Peyer's patch (tissue), 4 donors: ENCODE measurements at regions not wholly inside any gene's neighbourhood (a gene's known extent, or its start where the extent isn't known, plus 50 kb on each side); places are given as distances from the start of the nearest gene placed in this dataset.

Experiments used
- DNase-seq, 3 donors: peaks; one replicate each; pipeline ENCODE4 v3.0.0-alpha.2; 2017 to 2019
- H3K27ac ChIP-seq, 4 donors: fragments of 200-600 bp; sonication (generic); one replicate each; pipeline ENCODE4 v1.5.1; 2016 to 2019
- H3K27me3 ChIP-seq, 2 donors: fragments of 200-600 bp; sonication (generic); one replicate each; pipeline ENCODE4 v1.5.1; 2019
- H3K36me3 ChIP-seq, 3 donors: fragments of 200-600 bp; sonication (generic); one replicate each; pipeline ENCODE4 v1.5.1; 2016 to 2019
- H3K4me1 ChIP-seq, 4 donors: fragments of 200-600 bp; sonication (generic); one replicate each; pipeline ENCODE4 v1.5.1; 2016 to 2019
- H3K4me3 ChIP-seq, 4 donors: fragments of 200-600 bp; sonication (generic); 1 replicate in 3 of 4; 2 replicates in 1 of 4; pipeline ENCODE4 v1.5.1; 2016 to 2019; ENCODE audit warnings: mild to moderate bottlenecking in 1 of 4
- H3K9me3 ChIP-seq, 4 donors: fragments of 200-600 bp; sonication (generic); one replicate each; pipeline ENCODE4 v1.5.1; 2016 to 2019; ENCODE audit warnings: mild to moderate bottlenecking in 1 of 4
- CTCF ChIP-seq, 6 experiments: fragments of 450-650 bp in 4 of 6; fragments of 200-600 bp in 2 of 6; sonication (generic) in 1 of 6; IDR thresholded peaks; one replicate each; pipeline ENCODE4 v1.5.1; 2017 to 2019; ENCODE audit warnings: antibody characterized with exemption in 6 of 6, mild to moderate bottlenecking in 3 of 6, moderate library complexity in 1 of 6
- POLR2A ChIP-seq, 2 donors: fragments of 450-650 bp; IDR thresholded peaks; one replicate each; pipeline ENCODE4 v1.5.1; 2017; ENCODE audit warnings: antibody characterized with exemption in 2 of 2, mild to moderate bottlenecking in 2 of 2, moderate library complexity in 2 of 2

GRCh38 chr2:7899923-7900322 is 781.9 kb upstream of the ID2 start:
- no peak for DNase-seq
- no peak for TF ChIP-seq POLR2A (IDR thresholded peaks at IDR 0.05)
- TF ChIP-seq CTCF (IDR thresholded peaks at IDR 0.05), result no peak
- no peak overlapping the region for H3K4me3 ChIP-seq
- no peaks in the 10 kb centered on the region for H3K9me3 ChIP-seq
- H3K27me3 ChIP-seq, result no peaks in the 10 kb centered on the region
- no peaks in the 10 kb centered on the region for H3K4me1 ChIP-seq
- H3K36me3 ChIP-seq, result no peaks in the 10 kb centered on the region
- H3K27ac ChIP-seq, result no peak overlapping the region

- H3K27ac ChIP-seq, result no peak overlapping the region
- no peak for DNase-seq
- H3K9me3 ChIP-seq, result no peaks in the 10 kb centered on the region
- no peaks in the 10 kb centered on the region for H3K4me1 ChIP-seq
- no peaks in the 10 kb centered on the region for H3K27me3 ChIP-seq
- TF ChIP-seq POLR2A (IDR thresholded peaks at IDR 0.05) (no peak), CTCF (IDR thresholded peaks at IDR 0.05) (no peak)
- H3K36me3 ChIP-seq, result no peaks in the 10 kb centered on the region
- no peak overlapping the region for H3K4me3 ChIP-seq
These were observed 781.3 kb upstream of the ID2 start for GRCh38 chr2:7900593-7900992.

DNA sequence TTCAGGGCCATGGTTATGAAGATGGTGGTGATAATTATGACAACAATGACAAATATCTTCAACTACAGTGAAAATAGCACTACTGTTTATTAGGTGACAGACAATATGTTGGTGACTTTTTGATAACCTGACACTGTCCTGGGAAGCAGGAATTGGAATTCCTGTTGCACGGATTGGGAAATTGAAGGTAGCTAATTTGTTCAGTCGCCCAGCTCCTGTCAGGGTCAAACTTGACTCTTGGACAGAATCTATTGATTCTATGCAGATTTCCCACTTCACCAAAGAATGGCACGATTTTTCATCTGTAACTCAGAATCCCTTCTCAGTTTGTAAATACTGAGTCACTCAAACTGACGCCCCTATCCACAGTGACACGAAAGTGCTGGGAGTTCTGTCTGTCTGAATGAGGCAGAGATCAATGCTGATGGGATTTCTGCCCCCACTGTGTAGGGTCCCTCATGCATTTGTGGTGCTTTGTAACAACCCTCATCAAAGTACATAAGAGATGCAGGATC is 779.5 kb upstream of the ID2 start:
- DNase-seq, result no peak
- Histone ChIP-seq H3K4me3 (no peak overlapping the region), H3K9me3 (no peaks in the 10 kb centered on the region), H3K27ac (no peak overlapping the region), H3K27me3 (no peaks in the 10 kb centered on the region), H3K36me3 (no peaks in the 10 kb centered on the region), H3K4me1 (no peaks in the 10 kb centered on the region)
- no peak for TF ChIP-seq POLR2A (IDR thresholded peaks at IDR 0.05)
- TF ChIP-seq CTCF (IDR thresholded peaks at IDR 0.05), result no peak

DNA sequence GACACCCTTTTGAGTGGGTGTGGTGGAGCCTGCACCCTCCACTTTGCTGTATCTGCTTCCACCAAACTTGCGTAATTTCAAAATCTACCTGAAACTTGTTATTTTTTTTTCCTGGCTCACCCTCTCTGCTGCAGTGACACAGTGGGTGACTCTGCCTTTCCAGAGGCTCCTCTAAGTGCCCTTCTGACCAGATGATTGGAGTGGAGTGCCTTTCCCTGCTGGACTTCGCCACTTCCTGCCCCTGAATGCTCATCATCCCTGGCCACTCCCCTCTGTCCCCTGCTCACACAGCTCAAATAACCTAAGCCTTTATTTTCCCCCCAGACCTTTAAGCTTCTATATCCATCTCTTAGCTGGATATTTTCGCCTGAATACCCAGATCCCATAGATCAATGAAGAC is 777.5 kb upstream of the ID2 start:
- no peak for TF ChIP-seq CTCF (IDR thresholded peaks at IDR 0.05)
- Histone ChIP-seq H3K27ac (no peak overlapping the region), H3K36me3 (no peaks in the 10 kb centered on the region), H3K4me1 (no peaks in the 10 kb centered on the region), H3K9me3 (no peaks in the 10 kb centered on the region), H3K27me3 (no peaks in the 10 kb centered on the region), H3K4me3 (no peak overlapping the region)
- no peak for DNase-seq

GRCh38 chr2:7905756-7906155 is 776.1 kb upstream of the ID2 start:
- H3K9me3 ChIP-seq, result no peaks in the 10 kb centered on the region
- H3K36me3 ChIP-seq, result no peaks in the 10 kb centered on the region
- no peak overlapping the region for H3K27ac ChIP-seq
- no peak overlapping the region for H3K4me3 ChIP-seq
- TF ChIP-seq POLR2A (IDR thresholded peaks at IDR 0.05) (no peak), CTCF (IDR thresholded peaks at IDR 0.05) (peak in 1 of 6 experiments; percentile 10)
- no peaks in the 10 kb centered on the region for H3K27me3 ChIP-seq
- H3K4me1 ChIP-seq, result no peaks in the 10 kb centered on the region
- peak in 1 of 3 donors; percentile 54 for DNase-seq

DNA sequence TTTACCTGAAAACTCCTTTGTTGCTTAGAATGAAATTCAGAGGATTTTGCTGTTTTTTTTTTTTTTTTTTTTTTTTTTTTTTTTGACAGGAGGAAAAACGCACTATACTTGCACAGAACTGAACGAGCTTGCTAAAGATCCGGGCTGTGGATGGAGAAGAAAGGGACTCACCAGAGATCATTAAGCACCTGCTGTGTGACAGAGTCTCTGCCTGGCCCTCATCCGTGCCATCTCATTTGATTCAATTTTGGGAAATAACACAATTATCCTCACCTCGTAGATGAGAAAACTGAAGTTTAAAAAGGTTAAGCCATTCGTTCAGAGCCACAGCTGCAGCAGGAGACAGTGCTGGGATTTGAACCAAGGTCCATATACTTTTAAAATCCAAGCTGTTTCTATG is 775.4 kb upstream of the ID2 start:
- DNase-seq, result no peak
- no peak for TF ChIP-seq CTCF (IDR thresholded peaks at IDR 0.05)
- TF ChIP-seq POLR2A (IDR thresholded peaks at IDR 0.05), result no peak
- Histone ChIP-seq H3K4me1 (no peaks in the 10 kb centered on the region), H3K4me3 (no peak overlapping the region), H3K27ac (no peak overlapping the region), H3K27me3 (no peaks in the 10 kb centered on the region), H3K36me3 (no peaks in the 10 kb centered on the region), H3K9me3 (no peaks in the 10 kb centered on the region)
